ENCODE measurements at regions not wholly inside any gene's neighbourhood (a gene's known extent, or its start where the extent isn't known, plus 50 kb on each side); places are given as distances from the start of the nearest gene placed in this dataset.

DNA sequence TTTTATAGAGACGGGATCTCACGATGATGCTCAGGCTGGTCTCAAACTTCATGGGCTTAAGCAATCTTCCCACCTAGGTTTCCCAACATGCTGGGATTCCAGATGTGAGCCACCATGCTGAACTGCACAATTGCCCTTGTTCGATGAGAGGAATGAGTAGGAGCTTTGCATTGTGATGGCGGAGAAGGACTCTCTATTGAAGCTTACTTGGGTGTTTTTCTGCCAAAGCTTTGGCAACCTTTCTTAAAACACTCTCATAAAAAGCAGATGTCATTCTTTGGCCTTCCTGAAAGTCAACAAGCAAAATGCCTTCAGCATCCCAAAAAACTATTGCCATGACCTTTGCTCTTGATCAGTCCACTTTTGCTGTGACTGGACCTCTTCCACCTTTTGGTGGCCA lies 904.8 kb upstream of the TMEM132C start:
- no peak for DNase-seq

DNA sequence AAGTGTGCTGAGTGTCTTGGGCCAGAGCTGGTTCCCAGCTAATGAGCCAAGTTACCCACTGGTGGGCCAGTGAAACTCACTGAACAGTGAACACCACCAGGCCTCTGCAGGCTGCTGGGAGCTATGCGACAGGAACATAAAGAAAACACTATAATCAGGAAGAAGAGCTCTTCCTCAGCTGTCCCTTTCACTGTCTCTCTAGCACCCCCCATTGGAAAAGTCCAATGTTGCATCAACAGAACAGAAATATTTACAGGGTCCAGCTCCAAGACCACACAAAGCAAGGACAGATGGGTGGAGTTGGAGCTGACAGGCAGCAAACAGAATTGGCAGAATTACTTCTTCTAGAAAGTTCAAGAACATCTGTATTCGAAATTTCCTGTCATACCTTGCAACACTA lies 903.6 kb upstream of the TMEM132C start:
- DNase-seq, result no peak

DNA sequence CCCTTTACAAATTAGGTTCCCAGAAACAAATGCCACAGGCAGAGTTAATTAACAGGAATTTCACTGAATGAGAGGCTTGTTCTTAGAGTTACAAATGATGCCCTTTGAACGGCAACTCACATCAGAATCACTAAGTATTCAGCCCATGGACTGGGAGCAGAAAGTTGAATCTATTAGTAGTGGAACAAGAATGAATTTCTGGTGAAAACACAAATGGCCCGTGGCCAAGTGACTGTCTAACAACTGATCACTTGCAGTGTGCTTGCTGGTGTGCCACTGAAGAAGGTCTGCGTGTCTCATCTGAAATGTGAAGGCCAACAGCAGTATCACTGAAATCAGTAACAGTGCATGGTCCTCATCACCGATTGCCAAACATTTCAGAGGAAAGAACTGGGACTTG lies 893.4 kb upstream of the TMEM132C start:
- DNase-seq, result no peak

DNA sequence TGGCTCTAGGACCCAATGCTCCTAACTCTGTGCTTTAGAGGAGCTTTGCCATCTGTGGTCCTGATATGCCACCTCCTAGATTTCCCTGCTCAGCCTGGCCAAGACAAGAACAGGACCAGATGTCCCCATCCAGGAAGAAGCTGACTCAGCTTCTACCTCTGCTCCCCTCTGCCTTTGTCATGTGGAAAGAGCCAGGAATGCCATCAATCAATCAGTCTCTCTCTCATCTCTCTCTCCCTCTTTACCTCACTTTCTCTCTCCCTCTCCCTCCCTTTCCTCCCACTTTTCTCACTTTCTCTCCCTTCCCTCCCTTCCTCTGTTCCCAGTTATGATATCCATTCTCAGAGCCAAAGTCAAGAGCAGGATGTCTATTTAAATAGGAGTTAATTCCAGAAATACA lies 892.5 kb upstream of the TMEM132C start:
- no peak for DNase-seq

DNA sequence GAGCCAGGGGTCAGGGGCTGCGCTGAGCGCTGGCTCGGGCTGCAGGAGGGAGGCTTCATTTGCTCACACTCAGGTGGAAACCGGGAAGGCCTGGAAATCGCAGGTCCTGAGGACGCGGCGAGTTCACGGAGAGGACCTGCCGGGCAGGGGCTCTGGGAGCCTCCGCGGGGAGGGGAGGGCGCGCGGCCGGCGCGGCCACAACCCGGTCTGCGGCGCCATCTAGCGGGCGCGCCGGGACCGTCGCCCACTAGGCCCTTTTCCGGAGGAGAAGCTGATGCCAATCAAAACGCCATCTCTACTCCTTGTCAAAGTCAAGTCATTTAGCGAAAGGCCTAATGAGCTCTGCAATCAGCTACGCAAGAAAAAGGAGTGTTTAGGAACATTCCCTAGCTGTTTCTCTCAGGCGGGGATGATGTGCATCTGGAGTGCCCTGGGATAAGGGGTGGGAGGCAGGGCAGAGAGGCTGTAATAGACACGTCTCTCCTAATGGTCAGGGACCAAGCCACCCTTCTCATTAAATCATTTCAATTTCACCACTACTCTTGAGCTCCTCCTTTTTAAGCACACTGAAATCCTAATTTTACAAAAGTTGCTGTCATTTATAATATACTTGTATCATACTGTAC lies 885.8 kb upstream of the TMEM132C start:
- peak; percentile 67 for DNase-seq

DNA sequence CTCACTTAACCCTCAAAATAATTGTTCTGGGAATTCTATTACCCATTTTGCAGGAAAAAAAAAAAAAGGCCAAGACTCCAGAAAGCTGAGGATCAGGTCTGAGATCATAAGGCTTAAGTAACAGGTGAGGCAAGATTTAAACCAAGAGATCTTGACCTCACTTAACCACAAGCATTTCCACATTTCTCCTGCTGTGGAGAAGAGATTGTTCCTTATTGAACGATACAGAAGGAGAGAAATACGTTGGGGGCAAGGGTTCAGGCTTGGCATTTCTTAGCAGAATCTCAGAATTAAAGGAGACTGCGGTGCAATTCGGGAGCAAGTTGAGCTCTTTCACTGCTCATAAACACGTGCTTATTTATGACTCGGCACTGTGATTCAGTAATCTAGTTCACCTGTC lies 885.3 kb upstream of the TMEM132C start:
- DNase-seq, result no peak

DNA sequence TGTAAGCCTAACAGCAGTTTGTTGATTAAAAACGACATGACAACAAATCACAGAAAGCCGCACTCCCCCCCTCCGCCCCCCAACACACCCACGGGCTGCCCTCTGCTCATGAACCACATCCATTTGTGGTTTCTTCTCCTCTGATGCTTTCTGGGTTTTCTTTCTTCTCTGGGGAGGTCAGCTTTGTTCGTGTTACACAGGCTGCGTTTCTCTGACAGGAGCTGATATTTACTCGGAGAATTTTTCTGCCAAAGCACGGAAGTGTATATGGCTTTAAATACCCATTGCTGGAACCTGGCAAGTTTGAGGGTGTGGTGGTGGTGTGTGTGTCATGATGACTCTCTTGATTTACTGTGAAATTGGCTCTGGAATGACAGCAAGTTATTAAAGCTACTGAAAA lies 883.7 kb upstream of the TMEM132C start:
- DNase-seq, result no peak

DNA sequence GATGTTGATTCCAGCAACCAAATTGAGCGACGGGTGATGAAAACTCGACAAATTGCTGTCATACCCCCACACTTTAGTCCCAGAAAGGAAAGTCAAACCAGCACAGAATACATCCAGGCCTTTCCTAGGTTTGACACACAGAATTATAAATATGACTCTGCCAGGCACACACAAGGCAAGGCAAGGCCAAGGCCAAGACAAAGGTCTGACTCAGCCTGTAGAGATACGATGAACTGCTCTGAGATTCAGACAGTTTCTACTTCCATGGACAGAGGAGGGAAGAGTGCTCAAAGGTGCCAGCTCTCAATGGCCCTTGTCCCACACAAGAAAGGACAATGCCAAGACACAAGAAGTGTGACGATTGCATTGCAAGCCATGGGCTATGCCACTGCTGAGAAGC lies 880.2 kb upstream of the TMEM132C start:
- no peak for DNase-seq

DNA sequence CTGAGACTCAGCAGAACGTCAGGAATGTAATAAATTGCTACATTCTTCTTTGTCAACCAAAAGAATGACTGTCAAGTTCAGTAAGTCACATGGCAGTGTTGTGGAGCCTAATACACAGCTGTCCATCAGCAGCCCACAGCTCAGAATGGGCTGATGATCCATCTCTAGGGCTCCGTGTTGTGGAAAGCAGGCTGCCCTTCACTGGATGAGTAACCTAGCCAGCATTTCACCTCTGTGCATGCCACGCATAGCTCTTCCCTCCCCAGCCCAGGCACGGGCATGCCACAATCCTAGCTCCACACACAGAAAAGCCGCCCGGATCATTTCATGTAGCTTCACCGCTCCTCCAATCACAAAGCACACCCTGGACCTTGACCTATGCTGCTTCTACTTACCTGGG lies 878.0 kb upstream of the TMEM132C start:
- no peak for DNase-seq

DNA sequence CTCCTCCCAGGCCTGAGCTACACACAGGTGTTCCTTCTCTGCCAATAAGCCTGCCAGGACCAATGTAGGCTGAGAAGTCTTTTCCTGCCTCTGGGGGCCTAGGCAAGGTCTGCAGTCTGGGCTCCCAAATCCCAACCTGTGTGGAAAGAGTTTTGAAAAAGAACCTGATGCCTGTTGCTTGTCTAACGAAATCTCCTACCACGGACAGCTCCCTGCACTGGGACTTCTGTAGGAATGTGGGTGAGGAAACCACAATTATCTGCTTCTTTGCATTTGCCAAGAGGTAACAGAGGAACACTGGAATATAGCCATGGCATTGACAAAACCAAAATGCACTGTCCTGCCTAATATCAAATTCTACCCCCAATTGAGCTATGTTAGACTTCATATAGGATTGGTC lies 877.0 kb upstream of the TMEM132C start:
- no peak for DNase-seq

DNA sequence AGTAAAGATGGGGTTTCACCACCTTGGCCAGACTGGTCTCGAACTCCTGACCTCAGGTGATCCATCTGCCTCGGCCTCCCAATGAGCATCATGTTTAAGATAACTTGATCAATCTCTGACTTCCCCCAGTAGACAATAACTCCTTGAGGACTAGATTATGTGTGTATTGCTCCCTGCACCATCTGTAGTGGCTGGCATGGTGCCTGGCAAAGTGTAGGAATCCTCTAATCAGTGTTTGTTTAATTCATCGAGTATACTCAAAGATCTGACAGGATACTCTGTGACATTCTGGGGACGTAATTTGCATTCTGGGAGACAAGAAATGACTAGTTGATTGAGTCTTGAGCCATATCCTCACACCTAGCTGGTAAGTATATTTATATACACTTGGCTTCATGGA lies 873.5 kb upstream of the TMEM132C start:
- no peak for DNase-seq

DNA sequence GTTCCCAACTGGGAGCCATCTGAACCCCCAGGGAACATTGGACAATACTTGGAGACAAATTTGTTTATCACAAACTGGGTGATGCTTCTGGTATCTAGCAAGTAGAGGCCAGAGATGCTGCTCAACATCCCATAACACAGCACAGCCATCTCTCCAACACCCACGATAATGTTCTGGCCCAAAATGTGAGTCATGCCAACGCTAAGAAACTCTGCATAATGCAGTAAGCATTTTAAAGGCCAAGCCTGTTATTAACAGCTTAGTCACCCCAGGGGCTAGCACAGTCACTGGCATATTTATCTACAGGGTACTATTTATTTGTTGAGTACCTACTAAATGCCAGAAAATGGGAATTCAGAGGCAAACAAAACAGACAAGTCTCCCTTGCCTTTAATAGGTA lies 873.1 kb upstream of the TMEM132C start:
- no peak for DNase-seq

DNA sequence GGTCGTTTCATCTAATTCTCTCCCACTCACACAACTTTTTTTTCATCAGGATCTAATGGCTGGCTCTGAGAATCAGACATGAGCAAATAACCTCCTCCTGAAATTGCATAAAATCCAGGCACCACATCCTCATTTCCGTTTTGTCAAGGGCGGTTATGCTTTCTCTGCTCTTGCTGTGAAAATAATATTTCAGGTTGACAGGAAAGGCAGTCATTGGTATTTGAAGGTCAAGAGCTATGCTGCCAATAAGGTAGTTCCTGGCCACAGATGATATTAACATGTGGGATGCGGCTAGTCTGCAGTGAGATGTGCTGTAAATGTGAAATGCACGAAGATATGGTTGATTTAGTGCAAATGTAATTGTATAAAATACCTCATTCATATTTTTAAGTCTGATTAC lies 870.2 kb upstream of the TMEM132C start:
- no peak for DNase-seq

DNA sequence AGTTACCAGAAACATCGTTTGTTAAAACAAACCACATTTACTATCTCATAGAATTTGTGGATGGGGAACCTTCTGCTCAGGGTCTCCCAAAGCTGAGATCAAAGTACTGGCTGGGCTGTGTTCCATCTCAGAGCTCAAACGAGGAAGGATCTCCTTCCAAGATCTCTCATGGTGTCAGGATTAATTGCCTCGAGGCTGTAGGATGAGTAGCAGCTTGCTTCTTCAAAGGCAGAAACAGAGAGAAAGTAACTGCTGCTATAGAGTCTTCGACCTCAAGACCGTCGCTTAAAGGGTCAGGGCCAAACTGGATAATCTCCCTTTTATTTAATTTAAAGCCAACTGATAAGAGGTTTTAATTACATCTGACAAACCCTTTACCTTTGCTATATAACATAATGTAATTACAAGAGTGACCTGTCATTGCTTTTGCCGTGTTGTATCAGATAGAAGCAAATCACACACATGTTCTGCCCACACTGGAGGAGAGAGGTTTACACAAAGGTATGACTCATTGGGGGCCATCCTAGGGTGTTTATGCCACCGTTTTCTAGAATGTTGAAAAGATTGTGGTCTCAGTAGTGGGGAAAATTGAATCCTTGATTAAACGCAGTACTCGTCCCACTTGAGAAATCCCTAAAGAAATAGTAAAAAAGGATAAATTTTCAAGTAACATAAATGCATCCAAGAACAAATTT lies 868.8 kb upstream of the TMEM132C start:
- no peak for DNase-seq

DNA sequence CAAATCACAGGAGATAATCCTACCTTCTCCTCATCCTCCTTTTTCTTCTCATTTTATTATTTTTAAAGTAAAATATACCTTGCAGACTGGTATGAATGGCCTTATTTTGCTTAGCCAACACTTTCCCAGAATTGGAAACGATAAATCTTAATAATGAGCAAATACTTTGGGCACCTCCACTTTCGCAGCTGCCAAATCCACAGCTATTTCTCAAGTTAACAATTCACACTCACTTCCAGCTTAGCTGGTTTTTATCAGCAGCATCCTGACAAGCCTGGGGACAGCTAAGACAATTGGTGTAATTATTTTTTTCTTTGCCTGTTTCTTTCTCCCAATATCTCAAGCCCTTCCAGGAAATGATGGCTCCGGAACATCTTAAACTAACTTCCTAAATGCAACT lies 867.5 kb upstream of the TMEM132C start:
- no peak for DNase-seq

DNA sequence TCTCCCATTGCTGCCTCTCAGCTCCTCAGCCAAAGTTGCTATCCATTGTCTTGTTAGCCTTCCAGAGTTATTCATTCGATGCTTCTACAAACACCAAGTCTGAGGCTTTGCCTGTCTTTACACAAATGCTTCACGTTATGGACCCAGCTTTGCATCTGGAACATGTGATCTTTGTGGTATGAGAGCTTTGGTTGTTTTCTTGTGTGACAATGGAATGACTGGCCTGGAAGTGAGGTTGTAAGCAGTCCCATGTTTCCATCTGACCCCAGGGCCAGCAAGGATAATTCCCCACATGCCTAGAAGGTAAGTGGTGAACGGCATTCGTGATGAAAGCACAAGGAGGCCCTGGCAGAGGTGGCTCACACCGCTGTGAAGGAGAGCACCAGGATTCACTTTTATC lies 866.7 kb upstream of the TMEM132C start:
- no peak for DNase-seq

DNA sequence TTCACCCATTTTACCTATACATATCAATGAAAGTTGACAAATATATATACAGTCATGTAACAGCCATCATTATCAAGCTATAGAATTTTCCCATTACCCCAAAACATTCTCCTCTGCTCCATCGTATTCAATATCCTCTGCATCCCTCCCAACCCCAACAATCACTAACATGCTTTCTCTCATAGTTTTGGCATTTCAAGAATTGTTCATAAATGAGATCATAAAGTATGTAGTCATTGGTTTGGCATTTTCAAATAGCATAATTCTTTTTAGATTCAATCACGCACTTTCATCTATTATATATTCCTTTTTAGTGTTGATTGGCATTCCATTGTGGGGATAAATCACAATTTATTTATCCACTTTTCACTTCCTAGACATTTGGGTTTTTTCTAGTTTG lies 866.0 kb upstream of the TMEM132C start:
- no peak for DNase-seq

DNA sequence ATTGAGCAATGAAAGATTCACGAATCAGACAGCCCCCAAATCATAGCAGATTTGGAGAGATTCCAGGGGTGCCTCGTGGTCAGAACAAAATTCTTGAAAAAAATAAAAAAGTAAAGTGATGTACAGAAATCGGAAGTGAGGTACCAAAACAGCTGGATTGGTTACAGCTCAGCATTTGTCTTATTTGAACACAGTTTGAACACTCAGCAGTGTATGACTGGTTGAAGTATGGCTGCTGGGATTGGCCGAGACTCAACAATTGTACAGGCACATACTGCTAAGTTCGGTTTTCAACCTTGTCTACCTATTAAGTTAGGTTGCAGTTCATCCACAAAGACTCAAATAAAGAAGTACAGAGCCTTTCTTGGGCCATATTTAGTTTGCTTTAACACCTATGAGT lies 865.4 kb upstream of the TMEM132C start:
- DNase-seq, result no peak

DNA sequence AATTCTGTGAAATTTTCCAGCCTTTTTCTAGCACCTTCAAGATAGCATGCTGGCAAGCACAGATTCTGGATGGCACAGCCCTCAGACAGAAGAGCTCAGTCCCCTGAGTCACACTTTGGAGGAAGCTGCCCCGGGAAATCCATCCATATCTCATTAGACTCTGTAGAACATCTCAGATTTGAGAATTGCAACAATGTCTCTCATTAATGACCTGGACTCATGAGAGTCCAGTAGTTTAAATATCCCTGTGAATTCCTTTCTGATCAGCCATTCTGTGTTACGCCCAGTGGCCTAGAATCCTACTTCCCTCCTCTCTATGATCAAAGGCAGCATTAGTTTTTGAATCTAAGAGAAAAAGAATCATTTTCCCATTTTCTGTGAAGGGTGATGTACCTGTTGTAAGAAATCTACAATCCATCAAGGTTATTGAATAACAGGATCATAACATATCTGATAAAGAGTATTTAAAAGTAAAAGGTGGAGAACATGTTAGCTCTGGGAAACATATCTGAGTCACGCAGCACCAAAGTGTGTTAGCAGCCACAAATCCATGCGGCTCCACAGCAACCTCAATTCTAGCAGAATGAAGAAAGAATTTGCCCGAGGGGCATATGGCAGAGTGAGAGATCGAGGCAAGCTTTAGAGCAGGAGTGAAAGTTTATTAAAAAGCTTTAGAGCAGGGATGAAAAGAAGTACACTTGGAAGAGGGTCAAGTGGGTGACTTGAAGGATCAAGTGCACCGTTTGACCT lies 855.6 kb upstream of the TMEM132C start:
- DNase-seq, result no peak

DNA sequence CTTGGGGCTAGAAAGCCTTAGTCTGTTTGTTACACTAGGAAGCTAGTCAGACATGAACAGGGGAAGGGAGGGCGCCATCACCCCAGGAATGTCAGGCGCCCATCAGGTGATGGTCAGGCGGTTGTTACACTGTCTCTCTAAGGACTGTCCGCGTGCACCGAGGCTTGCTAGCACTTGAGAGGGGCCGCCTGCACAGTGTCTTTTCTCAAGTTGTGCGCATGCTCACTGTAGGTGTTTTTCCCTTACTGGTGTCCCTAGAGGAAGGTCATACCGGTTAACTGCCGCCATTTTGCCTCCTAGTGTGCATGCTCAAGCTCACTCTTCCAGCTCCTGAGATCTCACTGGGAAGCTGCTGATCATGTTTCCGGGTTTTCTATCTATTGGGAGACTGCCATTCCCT lies 855.0 kb upstream of the TMEM132C start:
- DNase-seq, result no peak

DNA sequence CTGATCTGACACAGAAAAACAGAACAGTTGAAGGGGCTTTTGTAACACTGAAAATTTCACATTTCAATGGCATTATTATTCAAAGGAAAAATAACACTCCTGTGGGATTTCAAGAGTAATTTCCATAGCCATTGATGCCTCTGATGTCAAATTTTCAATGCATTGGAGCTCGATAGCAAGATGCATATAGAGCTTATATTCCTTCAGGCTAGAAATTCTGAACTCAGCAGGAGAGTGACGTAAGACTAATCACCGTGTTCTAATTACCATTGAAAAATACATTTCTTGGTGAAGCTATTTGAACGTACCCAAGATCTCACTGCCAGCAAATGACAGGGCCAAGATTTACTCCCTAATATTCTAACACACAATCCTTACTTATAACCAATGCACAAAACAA lies 854.1 kb upstream of the TMEM132C start:
- no peak for DNase-seq

DNA sequence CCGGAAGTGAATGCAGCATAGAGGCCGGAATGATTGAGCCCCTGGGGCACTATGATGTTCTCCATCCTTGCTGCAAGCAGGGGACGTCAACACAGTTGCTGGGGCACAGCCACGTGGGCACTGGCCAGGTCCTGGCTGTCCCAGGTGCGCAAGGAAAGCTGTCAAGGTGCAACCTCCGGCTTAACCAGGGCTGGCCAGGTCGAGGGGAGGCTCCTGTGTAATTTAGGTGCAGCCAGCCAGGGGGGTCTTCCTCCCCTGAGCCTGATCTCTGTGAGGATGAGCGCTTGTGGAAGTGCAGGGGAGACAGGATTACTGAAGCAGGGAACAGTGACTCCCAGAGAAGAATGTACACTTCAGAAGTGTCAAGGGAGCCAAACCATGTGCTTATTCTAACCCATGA lies 852.8 kb upstream of the TMEM132C start:
- no peak for DNase-seq

DNA sequence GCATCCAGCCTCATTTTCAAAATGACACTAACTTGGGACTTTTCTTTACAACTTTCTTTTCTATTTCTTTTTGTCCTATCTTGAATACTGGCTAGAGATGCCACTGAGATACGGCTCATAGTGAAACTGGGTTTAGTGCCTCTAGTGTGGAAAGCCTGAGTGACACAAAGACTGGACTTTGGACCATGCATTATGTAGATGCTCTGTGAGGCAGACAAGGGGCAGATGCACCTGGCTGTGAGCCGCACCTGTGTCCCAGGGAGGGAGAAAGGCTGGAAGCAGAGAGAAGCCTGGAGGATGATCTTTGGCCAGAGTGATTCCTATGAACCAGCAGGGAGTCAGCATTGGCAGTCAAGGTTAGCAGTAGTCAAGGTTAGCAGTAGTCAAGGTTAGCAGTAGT lies 852.3 kb upstream of the TMEM132C start:
- no peak for DNase-seq

DNA sequence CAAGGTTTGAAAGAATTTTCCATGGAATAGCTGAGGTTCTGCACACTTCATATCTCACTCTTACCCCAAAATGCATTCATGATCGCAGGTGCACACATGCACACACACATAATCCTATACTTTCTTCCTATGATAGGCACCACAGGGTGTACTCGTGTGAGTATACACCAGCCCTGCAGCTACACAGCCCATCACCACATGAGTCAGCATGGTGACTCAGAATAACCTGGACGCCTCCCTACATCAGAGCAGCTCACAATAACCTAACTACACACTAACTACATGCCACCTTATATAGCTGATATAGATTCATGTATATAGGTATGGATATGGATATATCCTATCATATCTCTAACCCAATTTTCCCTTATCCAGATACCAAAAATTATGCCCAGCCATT lies 850.2 kb upstream of the TMEM132C start:
- no peak for DNase-seq

DNA sequence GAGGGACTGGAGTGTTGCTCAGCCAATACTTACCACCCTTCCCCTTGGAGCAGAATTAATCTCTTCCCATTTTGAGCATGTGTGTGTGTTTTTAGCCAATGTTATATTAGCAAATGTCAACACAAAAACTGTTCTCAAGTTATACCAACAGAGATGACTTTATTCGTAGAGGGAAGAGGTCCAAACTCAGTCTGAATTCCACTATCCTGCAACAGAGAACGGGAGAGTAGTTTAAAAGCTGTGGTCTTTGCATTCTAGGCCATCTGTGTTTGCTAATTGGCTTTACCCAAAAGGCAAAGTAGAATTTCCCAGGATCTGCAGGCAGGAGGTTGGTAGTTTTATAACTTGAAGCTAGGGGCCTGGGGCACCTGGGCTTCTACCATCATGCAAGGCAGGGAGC lies 847.9 kb upstream of the TMEM132C start:
- DNase-seq, result no peak

Measured in NCI-H1105 (cell line).